ENCODE measurements at regions not wholly inside any gene's neighbourhood (a gene's known extent, or its start where the extent isn't known, plus 50 kb on each side); places are given as distances from the start of the nearest gene placed in this dataset.

DNA sequence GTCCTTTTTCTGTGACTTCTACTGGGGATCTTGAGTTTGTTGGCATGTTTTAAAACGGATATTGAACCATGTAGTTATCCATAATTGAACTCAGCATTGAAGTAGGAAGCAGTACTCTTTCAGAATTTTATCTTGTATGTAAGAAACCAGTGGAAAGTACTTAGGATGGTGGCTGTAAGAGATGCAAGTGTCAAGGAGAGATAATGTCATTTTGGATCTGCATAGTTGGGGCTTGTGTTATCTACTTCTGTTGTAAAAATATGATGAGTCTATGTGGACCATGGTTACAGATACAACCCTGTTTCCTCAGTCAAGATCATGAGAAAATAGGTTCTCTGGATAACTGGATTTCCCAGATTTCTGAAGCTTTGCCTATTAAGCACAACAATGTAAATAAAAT is 113.7 kb downstream of the NAB1 start:
- TF ChIP-seq POLR2A (IDR thresholded peaks at IDR 0.05) (no peak), POLR2AphosphoS5 (IDR thresholded peaks at IDR 0.05) (no peak), CTCF (IDR thresholded peaks at IDR 0.05) (no peak)
